ENCODE measurements at regions not wholly inside any gene's neighbourhood (a gene's known extent, or its start where the extent isn't known, plus 50 kb on each side); places are given as distances from the start of the nearest gene placed in this dataset.

DNA sequence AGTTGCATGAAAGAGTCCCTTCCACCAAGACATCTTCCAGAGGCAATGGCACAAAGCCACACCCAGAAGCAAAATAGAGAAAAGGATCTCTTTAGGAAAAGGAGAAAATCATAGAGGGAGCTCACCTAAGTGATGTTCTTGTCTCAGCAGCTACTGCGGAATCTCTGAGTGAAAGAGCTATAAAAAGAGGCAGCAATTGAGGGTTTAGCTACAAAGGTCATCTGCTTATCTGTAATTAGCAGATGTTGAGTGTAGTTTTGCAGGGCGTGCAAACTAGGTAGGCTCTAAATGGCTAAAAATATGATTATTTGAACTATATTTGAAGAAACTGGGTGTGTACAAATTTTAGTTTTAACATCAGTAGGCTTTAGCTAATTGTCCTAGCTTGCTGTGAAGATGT, 276.0 kb downstream of the HS3ST1 start:
- TF ChIP-seq, protein P1, sequence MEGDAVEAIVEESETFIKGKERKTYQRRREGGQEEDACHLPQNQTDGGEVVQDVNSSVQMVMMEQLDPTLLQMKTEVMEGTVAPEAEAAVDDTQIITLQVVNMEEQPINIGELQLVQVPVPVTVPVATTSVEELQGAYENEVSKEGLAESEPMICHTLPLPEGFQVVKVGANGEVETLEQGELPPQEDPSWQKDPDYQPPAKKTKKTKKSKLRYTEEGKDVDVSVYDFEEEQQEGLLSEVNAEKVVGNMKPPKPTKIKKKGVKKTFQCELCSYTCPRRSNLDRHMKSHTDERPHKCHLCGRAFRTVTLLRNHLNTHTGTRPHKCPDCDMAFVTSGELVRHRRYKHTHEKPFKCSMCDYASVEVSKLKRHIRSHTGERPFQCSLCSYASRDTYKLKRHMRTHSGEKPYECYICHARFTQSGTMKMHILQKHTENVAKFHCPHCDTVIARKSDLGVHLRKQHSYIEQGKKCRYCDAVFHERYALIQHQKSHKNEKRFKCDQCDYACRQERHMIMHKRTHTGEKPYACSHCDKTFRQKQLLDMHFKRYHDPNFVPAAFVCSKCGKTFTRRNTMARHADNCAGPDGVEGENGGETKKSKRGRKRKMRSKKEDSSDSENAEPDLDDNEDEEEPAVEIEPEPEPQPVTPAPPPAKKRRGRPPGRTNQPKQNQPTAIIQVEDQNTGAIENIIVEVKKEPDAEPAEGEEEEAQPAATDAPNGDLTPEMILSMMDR (IDR thresholded peaks at IDR 0.05; ENCODE audit: low read length), result no peak
- no peak for TF ChIP-seq EZH2 (IDR thresholded peaks at IDR 0.05; ENCODE audit: borderline replicate concordance, low read length)

Measured in OCI-LY1 (cell line).